GM19351 (cell line): ENCODE measurements at regions not wholly inside any gene's neighbourhood (a gene's known extent, or its start where the extent isn't known, plus 50 kb on each side); places are given as distances from the start of the nearest gene placed in this dataset.
"Not testable (repeated sequence)": the region's sequence is repeated elsewhere in the genome, so short reads cannot be mapped to it uniquely, and the experiment has no call there.

Source experiments
- ATAC-seq: cut with Tn5 transposase; IDR thresholded peaks from one replicate; pipeline ENCODE4 v1.9.1; 2021; ENCODE audit warnings: mild to moderate bottlenecking, moderate library complexity; ENCODE audit not compliant: unreplicated experiment

GRCh38 chr7:92976931-92977330 lies 140.6 kb upstream of the CDK6 start:
- no peak for ATAC-seq

DNA sequence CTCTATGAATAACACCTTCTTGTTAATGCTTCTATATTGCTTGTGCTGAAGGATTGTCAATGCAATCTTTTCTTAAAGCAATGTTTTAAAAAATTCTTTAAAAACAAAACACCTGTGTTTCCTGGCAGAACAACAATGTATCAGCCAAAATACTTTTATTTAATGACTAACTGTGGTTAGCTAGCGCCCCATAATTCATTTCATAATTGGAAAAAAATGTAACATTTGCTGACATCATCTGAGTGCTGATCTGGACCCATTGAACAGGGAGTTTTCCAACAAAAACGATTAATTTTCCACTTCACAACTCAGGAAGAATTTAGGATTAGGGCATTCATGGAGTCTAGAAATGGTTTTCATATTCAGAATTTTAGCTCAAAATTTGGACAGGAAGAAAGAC lies 137.6 kb upstream of the CDK6 start:
- no peak for ATAC-seq

GRCh38 chr7:92973293-92973731 lies 136.9 kb upstream of the CDK6 start:
- no peak for ATAC-seq

DNA sequence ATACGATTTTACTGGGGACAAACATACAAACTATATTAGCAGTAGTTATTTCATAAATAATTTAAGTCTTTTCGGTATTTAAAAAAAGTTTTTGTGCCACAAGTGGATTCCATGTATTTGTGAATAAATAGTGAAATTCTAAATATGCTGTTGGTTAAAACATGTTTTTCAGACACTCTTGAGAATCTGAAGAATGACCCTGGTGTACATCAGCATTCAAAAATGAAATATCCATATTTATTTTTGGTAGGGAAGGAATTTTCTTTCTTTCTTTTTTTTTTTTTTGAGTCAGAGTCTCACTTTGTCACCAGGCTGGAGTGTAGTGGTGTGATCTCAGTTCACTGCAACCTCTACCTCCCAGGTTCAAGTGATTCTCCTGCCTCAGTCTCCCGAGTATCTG lies 136.1 kb upstream of the CDK6 start:
- no peak for ATAC-seq

GRCh38 chr7:92969061-92969460 lies 132.7 kb upstream of the CDK6 start:
- no peak for ATAC-seq

DNA sequence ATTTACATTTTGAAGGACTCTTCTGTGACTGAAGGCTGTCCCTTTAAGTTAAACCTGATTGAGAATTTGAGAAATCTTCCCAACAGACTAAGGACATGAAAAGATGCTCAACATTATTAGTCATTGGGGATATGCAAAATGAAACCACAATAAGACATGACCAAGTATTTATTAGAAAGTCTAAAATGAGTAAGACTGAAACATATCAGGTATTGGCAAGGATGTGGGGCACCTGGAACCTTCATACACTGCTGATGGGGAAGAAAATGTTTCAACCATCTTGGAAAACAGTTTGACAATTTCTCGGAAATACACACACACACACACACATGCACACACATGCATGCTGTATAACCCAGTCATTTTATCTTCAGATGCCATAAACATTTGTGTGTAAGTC lies 132.1 kb upstream of the CDK6 start:
- ATAC-seq = peak; percentile 88

DNA sequence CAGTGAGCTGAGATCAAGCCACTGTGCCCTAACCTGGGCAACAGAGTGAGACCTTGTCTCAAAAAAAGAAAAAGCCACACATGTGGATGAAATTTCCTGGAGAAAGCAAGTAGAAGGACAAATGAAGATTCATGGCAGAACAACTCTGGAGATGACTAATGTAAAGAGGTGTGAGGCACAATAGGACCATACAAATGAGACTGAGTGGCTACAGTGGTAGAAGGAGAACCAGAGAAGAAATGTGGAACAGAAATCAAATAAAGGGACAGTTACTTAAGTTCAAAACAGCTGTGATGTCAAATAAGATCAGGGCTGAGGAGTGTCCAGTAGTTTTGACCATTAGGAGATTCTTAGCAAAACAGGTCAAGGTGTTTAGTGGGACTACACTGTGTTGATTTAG lies 130.9 kb upstream of the CDK6 start:
- ATAC-seq = no peak

GRCh38 chr7:92964141-92964540 lies 127.8 kb upstream of the CDK6 start:
- ATAC-seq = no peak

GRCh38 chr7:92963566-92963965 lies 127.2 kb upstream of the CDK6 start:
- ATAC-seq = no peak

GRCh38 chr7:92961961-92962360 lies 125.6 kb upstream of the CDK6 start:
- ATAC-seq = no peak

GRCh38 chr7:92956575-92956974 lies 120.2 kb upstream of the CDK6 start:
- ATAC-seq = no peak

DNA sequence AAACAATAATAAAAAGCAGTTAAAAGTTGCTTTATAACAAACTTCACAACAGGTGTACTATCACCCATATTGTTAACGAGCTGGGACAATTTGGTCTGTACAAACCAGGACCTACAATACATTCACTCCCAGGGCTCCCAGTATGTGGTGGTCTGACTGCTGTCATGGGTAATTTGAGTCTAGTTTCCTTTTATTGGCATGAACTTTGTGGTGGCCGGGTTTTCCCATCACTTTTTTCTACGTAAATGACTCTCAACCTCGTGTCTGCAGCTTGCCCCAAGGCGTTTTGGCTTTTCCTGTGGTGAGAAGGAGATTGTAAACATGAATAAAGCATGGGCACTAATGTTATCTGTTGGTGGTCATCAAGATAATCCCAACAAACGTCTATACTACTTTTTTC lies 118.7 kb upstream of the CDK6 start:
- ATAC-seq = no peak

GRCh38 chr7:92953657-92954056 lies 117.3 kb upstream of the CDK6 start:
- ATAC-seq = no peak

DNA sequence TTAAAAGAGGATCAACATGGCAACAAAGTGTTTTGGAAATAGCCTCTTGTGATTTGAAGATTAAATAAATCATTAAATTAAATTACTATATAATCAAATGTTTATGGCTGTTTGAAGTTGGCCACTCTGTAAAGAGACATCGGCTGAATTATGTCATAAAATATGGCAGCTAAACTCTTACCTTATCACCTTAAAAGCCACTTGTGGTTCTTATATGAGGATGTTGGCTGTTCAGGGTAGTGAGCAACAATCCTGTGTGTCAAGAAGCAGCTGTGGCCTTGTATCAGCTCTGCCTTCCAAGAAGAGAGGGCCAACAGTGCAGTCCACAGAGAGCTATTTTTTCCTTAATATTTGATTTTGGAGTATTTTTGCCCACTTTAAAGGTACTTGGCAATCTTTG lies 113.4 kb upstream of the CDK6 start:
- ATAC-seq = no peak

DNA sequence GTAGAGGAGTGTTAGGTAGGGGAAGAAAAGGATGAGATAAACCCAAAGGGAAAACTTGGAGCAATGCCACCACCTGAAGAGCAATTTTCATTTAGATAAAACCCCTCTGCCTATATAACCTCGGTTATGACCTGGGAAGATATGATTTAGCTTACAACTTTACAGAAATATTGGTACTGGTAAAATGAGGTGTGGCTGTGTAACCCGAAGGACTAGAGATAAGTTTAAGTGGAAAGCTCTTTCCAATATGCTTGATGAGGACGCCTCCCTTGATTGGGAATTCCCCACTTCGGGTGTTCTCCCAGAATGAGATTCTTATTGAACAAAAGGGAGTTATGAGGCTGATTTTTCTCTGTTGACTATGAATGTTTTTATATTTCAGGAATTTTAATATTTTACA lies 109.5 kb upstream of the CDK6 start:
- no peak for ATAC-seq

GRCh38 chr7:92944633-92945032 lies 108.3 kb upstream of the CDK6 start:
- no peak for ATAC-seq

GRCh38 chr7:92942706-92943105 lies 106.3 kb upstream of the CDK6 start:
- ATAC-seq = not testable (repeated sequence)

DNA sequence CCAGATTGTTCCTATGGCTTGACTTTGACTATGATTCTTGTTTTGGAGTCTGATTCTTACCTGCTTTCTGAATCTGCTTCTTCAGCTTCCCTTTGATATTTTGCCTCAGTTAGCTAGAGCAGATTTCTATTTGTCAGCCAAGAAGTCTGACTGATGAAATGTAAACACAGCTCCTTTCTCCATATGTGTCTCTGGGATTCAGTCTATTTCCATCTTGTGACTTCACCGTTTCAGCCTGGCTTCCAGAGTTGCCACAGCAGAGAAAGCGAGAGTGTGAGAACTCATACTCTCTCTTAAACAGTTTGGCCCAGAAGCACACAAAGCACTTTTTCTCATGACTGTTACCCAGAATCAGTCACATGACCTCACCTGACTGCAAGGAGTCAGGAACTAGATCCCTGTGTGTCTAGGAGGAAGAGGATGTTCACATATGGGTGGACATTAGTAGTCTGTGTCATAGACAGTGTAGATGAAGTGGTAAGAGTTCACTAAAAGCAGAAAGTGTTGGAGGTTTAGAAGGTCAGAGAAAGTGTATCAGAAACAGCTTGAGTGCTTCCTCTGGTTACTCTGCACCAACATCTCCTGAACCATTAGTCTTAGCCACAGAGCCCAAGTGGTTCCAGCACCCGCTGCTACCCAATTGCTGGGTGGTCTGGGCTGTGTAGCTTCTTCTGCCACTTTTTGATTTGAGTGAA lies 103.4 kb upstream of the CDK6 start:
- ATAC-seq = no peak

DNA sequence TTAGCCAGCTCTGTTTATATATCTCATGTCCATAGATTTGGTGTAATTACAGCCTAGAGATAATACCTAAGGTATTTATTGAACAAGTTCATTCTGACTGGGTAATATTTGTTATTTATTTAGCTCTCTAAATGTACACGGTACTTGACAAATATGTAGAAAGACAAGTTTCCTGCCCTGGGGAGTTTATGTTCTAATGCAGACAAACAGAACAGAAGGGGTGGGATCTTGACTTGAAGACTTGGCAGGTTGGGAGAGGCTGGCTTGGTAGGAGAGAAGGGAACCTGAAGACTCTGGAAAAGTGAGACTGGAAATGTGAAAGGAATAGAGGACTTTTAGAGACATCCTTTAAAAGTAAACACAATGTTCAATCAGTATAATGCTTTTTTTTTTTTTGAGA lies 97.7 kb upstream of the CDK6 start:
- no peak for ATAC-seq

- ATAC-seq = no peak
Measured at GRCh38 chr7:92932450-92932849, 96.1 kb upstream of the CDK6 start.

GRCh38 chr7:92930404-92930803 lies 94.0 kb upstream of the CDK6 start:
- no peak for ATAC-seq

DNA sequence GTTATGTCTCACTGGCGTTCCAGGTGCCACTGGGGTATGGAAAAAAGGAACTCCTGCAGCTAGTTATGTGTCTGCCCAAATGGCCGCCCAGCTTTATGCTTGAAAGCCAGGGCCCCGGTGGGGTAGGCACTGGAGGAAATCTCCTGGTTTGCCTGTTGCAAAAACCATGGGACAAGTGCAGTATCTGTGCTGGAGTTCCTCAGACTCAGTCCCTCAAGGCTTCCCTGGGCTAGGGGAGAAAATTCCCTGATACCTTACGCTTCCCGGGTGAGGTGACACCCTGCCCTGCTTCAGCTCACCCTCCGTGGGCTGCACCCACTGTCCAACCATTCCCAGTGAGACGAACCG lies 90.3 kb upstream of the CDK6 start:
- no peak for ATAC-seq

DNA sequence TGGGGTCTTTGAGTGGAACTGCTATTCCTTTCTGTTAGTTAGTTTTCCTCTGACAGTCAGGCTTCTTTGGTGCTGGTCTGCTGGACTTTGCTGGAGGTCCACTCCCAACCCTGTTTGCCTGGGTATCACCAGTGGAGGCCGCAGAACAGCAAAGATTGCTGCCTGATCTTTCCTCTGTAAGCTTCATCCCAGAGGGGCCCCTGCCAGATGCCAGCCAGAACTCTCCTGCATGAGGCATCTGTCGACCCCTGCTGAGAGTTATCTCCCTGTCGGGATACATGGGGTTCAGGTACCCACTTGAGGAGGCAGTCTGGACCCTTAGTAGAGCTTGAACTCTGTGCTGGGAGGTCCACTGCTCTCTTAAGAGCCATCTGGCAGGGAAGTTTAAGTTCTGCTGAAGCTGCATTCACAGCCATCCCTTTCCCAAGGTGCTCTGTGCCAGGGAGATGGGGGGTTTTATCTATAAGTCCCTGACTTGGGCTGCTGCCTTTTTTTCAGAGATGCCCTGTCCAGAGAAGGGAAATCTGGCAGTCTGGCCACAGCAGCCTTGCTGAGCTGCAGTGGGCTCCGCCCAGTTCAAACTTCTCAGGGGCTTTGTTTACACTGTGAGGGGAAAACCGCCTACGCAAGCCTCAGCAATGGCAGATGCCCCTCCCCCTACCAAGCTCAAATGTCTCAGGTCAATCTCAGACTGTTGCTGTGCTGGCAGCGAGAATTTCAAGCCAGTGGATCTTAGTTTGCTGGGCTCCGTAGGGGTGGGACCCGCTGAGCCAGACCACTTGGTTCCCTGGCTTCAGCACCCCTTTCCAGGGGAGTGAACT lies 89.7 kb upstream of the CDK6 start:
- ATAC-seq = no peak
